Fibroblast of skin of scalp (primary cell): ENCODE measurements at regions not wholly inside any gene's neighbourhood (a gene's known extent, or its start where the extent isn't known, plus 50 kb on each side); places are given as distances from the start of the nearest gene placed in this dataset.

Source experiments
- DNase-seq: peaks from one replicate; pipeline ENCODE4 v3.0.0-alpha.2; 2013

DNA sequence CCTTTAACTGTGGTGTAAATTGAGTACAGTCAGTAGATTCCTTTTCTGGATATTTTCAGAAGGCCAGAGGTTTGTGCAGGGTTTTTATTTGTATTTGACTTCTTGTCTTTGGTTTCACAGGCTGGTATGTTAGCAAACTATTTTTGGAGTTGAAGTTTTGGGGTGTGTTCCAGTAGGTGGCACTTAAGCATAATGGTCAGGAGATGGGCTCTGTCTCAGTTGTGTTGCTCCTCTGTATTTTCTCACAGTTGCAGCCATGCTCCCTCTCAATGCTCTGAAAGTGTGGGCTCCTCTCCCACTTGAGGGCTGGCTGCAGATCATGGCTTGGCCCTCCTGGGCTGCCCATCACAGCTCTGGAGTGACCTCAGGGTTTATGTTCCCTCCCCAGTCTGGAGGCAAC, 267.0 kb upstream of the PCSK5 start:
- DNase-seq, result no peak

DNA sequence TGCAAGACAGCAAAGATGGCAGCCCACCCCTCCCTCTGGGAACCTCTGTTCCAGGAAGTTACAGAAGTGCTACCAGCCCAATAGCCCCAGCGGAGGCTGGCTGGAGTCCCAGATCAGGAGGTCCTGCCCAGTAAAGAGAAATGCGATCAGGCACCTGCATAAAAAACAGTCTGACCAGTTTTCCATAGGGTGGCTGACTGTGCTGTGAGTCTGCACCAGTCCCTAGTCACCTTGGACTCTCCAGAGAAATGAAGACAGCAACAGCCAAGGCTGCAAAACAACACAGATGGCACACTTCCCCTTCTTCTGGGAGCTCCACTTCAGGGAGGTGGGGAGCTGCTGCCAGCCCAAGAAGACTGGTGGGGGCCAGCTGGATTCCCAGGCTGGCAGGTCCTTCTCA, 265.5 kb upstream of the PCSK5 start:
- no peak for DNase-seq

DNA sequence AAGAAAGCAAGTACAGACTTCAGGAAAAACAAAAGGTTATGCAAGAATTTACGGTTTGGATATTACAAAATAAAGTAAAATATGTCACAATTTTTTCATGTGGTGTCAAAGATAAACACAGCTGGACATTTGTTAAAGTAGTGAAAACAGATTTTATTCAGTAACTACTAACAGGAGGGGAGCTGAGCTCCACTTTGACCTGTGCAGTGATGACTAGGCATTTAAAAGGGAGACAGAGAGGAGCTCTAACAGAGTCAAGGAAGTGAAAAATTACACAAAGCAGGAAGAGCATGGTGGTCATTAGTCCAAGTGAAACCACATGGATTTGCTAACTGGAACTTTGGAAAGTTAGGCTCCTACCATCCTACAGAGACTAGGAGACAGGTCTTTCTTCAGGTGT, 263.6 kb upstream of the PCSK5 start:
- no peak for DNase-seq

DNA sequence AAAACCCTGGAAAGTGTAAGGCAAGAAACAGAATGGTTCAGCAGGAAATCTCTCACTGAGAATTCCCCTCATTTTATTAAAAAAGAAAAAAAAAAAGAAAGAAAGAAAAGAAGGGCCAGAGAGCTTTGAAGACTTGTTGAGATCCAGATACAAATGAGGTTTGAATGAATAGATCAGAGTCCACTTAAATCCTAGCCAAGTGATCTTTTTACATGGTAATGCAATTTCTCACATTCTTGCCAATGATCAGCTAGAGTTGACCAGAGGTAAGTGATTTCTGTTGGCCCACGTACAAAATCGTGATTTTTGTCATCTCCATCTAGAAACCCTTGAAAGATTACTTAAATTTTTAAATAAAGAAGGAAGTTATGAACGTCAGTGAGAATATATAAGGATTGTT, 261.5 kb upstream of the PCSK5 start:
- DNase-seq, result no peak

DNA sequence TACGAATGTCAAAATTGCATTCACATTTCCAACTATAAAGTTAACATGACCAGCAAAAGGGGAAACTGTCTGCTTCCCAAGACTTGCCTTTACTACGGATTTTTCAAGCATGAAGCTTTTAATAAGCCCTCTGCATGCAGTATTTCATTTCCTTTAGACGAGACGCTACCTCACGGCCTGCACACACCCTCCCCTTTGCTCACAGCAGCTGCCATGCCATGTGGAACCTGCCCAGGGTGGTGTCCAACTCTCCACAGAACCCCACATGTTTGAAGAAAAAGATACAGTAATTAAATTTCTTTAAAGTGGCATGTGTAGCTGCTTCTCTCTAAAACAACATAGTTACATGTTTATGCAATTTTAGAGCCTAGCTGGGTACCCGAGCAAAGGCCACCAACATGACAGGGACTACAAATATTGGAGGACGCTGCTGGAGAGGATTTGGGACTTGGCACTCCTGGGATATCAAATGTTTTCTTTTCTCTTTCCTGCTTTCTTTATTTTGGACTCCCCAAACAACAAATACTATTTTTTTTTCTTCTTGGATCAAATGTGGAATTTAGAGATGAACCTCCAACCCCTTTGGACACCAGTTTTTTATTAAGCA, 256.9 kb upstream of the PCSK5 start:
- DNase-seq, result no peak

DNA sequence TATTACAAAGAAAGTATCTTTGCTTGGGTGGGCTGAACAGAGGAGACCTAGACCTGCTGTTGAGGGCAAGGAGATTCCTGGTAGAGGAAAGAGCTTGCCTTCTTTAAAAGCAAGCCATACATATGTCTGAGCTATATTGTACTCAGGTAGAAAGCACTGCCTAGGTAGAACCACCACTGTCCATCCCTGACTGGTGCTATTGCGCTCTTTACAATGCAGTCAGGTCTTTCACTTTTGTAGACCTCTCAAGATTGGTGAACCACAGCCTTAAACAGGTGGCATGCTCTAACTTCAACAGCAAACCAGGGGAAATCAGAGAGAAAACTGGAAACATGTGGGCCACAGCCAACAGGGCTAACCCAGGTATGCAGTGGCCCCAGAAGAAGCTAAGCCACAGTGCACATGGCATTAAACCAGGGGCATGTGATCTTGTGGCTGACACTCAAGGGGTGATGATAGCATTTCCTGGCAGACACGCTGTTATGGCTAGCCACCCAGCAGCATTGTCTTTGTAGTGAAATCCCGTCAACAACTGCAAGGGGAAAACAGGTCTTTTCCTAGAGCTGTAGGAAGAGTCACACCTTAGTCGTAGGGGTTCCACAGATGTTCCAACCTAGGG, 253.9 kb upstream of the PCSK5 start:
- no peak for DNase-seq

DNA sequence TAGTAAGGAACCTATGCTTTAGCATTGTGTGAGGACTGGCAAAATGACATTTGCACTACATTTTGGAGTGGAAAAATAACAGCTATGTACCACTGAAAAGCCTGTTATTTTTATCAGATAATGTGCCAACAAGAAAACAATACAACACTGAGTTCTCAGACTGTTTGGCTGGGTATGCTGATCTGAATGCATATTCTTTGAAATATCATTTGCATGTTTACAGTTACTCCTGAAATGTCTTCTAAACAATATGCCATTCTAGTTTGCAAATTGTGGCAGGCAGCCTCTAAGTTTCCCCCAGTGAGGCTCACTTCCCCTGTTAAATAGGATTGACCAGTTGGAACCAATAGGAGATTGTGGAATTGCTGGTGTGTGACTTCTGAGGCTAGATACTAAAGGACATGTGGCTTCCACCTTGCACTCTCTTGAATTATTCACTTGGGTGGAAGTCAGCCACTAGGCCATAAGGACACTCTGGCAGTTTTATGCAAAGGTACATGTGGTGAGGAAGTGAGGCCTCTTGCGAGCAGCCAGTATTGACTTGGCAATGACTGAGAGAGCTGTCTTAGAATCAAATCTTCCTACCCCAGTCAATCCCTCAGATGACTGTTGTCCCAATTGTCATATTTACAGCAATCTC, 250.4 kb upstream of the PCSK5 start:
- DNase-seq, result no peak

DNA sequence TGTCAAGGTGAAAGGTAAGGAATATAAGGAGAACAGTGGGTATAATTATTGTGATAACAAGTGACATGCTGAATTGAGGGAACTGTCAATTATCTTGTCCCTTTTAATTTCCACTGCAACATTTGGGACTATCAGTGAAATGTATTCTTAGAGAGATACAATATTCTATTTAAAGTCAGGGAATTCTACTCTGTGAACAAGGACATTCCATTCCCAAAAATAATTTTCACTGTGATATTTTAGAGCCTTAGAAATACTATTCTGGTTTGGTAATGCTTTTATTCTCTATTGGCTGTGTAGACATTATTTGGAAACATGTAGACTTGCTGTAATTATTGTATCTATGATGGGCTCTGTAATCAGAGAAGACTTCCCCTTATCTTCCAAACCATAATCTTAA, 248.0 kb upstream of the PCSK5 start:
- DNase-seq, result no peak

DNA sequence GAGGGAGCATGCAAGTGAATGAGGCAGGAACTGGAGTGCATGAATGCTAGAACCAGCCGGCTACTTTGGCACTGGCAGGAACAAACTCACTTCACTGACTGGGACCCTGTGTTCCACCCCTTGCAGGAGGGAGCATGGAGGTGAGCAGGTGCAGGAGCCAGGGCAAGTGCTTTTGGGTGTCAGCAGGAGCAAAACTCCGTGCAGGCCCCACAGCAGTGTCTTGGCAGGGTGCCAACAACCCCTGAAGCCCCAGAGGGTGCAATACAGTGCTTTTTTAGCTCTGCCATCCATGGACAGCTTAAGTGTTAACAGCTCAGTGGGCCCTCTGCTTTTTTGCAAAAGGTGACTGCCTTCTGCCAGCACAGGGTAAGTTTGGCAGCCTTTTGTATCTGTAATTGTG, 245.8 kb upstream of the PCSK5 start:
- DNase-seq, result no peak

DNA sequence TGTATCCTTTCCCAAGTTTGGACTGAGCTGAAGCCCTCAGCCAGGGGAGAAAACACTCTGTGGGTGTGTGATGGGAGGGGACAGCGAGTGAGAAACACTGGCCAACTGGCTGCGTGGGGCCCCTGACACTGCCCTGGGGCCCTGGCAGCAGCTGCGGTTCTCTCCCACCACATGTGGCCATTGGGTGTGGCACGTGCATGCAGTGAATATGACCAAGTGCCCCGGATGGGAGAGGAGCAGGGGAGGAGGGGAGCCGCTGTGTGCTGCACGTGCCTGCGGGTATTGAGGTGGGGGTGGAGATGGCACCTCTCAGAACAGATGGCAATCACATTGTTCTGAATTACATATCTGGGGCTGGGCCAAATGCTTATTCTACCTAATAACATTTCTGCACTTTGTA, 242.4 kb upstream of the PCSK5 start:
- no peak for DNase-seq

DNA sequence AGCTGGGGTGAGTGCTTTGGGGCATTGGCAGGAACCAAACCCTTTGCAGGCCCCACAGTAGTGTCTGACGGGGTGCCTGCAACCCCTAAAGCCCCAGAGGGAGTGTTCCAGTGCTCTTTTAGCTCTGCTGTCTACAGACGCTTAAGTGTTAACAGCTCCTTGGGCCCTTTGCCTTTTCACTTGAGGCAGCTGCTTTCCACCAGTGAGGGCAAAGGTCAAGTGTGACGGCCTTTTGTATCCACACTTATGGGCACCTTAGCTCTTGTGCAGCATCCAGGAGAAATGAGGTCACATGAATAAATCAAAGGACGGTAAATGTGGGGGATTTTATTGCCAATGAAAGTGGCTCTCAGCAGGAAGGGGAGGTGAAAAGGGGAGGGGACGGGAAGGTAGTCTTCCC, 241.4 kb upstream of the PCSK5 start:
- DNase-seq, result no peak

DNA sequence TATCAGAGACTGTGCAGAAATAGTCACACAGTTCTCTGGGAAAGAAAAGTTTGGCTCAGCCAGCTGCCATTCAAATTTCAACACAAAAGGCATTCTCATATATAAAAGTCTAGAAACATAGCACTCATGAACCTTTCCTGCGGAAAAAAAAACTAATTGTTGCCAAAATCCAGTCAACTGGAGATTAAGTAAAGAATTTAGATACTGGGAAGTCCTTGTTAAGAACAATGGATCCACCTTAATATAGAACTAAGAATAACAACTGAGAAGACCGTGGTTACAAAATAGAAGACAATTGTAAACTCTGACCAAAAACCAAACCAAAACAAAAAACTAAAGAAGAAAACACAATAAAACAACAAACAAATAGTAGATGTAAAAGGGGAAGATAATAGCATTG, 238.8 kb upstream of the PCSK5 start:
- no peak for DNase-seq

DNA sequence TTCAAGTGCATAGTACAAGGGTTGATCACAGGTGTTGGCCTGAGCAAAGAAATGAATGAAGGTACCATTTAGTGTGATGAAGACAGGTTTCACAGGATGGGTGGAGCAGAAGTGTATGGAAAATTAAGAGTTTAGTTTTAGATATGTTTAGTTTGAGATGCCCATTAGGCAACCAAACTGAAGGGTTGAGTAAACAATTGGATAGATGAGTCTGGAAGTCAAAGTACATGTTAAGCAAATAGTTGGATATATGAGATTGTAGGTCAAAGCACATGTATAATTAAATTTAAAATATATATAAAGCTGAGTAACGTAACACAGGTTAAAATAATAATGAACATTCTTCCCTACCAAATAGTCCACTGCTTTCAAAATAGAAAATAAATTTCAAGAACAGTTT, 237.1 kb upstream of the PCSK5 start:
- DNase-seq, result no peak

DNA sequence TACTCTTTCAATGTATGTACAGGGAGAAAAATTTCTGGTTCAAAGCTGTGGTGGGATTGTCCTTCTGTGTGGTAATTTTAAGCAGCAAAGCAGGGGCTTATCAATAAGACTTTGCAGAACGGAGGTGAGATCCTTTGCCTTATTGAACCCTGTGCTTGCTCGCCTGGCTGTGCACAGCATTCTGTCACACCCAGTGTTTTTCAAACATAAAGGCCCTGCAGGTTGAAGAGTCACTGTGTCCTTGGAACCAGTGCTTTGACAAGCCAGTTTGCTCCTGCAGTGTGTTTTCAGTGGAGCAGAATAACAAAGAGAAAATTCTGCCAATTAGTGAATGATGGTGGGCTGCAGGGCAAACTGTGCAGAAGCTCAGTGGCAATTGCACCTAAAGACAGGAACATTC, 236.7 kb upstream of the PCSK5 start:
- DNase-seq, result no peak

DNA sequence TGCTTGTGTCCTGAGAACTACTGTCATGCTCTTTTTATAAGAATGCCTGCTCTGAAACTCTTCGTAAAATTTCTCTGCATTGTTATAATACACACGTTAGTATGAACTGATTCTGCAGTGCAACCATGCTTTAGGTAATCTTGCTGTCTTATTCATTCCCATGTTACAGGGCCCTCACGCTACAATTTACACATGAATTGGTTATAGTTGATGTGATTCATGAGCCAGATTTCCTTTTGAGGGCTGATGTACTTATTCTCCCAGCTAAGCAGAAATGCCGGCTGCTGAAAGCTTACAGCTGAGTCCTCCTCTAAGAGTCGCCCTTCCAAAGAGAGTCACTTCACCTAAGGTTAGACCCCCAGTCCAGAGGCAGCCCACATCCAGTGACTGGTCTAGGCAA, 233.5 kb upstream of the PCSK5 start:
- DNase-seq, result no peak

DNA sequence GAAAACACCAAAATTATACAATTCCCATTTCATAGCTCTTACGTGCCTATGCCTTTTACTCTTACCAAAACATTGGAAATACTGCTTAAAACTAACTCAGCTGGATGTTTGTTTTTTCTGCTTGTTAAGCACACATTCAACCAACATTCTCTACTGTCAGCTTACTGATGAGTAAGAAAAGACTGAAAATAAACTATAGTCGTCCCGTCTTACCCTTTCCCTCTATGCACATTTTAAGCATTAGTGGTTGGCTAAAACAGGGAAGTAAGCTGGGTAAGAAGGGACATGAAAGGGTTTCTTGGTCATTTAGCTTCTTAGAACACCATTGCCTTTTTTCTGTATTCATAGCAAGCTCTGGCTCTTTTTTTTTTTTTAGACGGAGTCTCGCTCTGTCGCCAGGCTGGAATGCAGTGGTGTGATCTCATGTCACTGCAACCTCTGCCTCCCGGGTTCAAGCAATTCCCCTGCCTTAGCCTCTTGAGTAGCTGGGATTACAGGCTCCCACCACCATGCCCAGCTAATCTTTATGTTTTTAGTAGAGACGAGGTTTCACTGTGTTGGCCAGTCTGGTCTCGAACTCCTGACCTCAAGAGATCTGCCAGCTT, 232.1 kb upstream of the PCSK5 start:
- peak; percentile 58 for DNase-seq

DNA sequence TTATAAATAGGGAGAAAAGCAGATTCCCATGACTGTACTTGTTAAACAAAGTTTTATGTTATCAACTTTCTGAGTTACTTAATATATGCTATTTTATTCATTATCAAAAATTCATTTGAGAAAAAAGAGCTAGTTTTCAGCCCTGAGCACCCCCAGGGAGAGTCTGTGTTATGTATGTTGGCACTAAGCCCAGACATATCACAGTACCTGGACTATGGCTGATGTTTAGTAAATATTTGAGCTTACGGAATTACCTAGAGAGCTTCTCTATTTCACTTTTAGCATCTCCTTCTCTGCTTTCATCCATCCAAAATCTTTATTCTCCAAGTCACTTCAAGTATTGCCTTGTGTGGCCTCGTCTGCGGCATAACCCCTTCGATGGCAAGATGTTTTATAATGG, 225.9 kb upstream of the PCSK5 start:
- no peak for DNase-seq

DNA sequence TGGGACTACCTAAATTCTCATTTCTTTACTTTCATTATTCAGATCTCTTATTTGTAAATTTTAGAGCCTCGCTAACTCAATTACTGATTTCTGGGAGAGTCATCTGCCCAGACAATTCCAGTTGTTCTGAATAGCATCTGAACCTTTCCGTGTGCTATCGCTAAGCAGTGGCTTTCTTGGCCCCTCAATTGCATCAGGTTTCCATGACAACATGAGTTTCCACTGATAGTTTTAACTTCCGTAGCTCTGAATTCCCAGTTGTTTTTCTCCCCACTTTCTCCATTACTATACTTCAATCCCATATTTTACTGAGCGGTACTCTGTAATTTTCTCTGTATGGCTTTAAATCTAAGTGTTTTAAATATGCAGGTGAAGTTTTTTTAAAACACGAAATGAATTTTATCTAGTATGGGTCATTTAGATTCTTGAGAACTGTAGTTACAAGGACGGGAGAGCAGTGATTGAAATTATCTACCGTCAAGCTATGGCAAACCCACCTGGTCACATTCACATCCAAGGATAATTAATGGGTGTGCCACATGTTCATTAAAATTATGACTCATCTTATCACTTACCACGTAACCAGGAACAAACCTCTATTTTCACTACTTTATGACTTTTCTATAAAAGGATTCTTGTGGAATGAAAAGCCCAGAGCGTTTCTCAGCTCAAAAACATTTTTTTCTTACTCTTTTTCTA, 223.5 kb upstream of the PCSK5 start:
- no peak for DNase-seq

DNA sequence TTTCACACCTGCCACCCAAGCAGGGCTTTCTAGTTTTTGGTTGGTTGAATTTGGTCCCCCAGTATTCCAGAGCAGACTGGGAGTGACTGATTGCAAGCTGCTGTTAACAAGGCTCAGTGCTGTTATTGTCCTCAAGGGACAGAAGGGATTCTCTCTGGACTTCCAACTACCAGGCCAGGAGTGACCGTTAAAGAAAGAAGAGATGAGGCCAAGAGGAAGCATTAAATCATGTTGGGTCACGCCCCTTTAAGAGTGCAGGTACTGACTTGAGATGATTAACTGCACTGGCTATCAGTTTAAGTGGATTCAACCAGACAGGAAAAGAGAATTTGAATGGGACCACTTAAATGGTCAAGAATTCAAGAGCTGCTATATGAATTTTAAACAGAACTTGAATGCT, 220.8 kb upstream of the PCSK5 start:
- no peak for DNase-seq

DNA sequence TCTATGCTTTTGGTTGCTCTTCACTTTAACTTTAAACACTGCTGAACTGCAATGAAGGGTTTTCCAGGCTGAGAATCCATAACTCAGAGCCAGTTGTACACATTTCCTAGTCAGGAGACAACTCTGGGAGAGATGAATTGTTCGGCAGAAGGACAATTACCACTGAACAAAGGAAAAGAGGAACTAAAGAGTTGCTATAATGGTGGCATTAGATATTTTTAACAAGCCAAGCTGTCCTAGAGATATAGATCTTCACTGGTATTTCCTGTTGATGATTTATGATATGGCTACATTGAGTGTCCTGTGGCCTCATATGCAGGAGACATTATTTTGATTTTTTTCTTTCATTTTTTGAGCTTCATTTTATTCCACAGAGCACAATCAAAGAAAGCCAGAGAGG, 219.1 kb upstream of the PCSK5 start:
- no peak for DNase-seq

DNA sequence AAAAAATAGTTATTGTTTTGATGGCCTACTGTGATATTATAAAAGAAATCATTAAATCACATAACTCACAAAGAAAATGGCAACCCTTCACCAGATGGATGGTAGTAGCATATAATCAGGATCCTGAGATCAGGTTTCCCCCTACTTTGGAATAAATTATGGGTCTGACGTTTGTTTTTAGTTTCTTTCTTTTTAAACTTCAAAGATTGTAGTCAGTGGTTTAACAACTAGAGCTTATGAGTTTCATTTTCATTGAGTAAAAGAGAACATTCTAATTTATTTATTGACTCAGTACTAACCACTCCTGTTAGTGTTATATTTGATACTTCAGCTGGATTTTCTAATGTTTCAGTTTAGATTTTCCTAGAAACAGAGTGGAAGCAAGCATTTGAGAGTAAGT, 218.0 kb upstream of the PCSK5 start:
- no peak for DNase-seq

DNA sequence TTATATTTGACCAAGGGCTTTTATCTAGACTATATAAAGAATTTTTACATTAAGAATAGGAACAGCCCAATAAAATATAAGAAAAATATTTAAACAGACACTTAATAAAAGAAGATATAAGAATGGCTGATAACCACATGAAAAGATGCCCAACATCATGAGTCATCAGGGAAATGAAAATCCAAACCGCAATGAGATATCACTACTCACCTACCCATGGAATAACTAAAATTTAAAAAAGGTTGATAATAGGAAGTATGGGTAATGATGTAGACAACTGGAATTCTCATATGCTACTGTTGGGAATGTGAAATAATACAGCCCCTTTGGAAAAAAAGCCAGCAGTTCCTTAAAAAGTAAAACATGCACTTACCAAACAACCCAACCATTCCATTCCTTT, 206.9 kb upstream of the PCSK5 start:
- no peak for DNase-seq

DNA sequence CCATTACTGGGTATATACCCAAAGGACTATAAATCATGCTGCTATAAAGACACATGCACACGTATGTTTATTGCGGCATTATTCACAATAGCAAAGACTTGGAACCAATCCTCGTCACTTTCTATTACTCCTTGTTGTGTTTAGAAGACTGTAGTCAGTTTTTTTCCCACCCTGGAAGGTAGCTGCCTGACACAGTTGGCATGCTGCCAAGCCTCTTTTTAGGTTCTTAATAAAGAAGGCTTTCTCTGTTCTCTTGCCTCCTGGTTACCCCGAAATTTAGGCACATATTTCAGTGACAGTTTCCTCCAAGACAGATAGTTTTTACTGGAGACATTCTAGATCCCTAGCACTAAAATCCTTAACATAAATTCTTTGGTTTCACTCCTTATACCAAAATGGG, 205.4 kb upstream of the PCSK5 start:
- DNase-seq, result no peak
